ENCODE measurements at regions not wholly inside any gene's neighbourhood (a gene's known extent, or its start where the extent isn't known, plus 50 kb on each side); places are given as distances from the start of the nearest gene placed in this dataset.

GRCh38 chr14:86086962-86087361, 557.0 kb downstream of the FLRT2 start:
- 13% methylated on average over 1 of the region's 1 CpG for WGBS (ENCODE audit: insufficient coverage, insufficient replicate concordance, low lambda C conversion rate, missing lambda C conversion rate)
- no peak for FAIRE-seq
- TF ChIP-seq E4F1 (IDR thresholded peaks at IDR 0.05; ENCODE audit: borderline replicate concordance, partially characterized antibody) (no peak), RAD21 (IDR thresholded peaks at IDR 0.05; ENCODE audit: insufficient read depth, low read depth, low read length) (no peak), IKZF1 (conservative IDR thresholded peaks at IDR 0.05) (no peak), BCL3 (IDR thresholded peaks at IDR 0.05; ENCODE audit: borderline replicate concordance, insufficient read depth, low read depth, low read length, poor library complexity, severe bottlenecking) (no peak), SREBF1 (IDR thresholded peaks at IDR 0.05; ENCODE audit: low read length) (no peak), NKRF (conservative IDR thresholded peaks at IDR 0.05) (no peak), NRF1 (conservative IDR thresholded peaks at IDR 0.05; ENCODE audit: low read depth, low read length) (no peak), WRNIP1 (IDR thresholded peaks at IDR 0.05; ENCODE audit: borderline replicate concordance, low read depth, low read length) (no peak), IRF4 (IDR thresholded peaks at IDR 0.05; ENCODE audit: low read depth, low read length) (no peak), PAX5 (IDR thresholded peaks at IDR 0.05; ENCODE audit: borderline replicate concordance, low read depth, low read length) (no peak), MYB (IDR thresholded peaks at IDR 0.05; ENCODE audit: borderline replicate concordance, low read depth, low read length) (no peak), RELB (IDR thresholded peaks at IDR 0.05; ENCODE audit: low read depth) (no peak), NBN (IDR thresholded peaks at IDR 0.05) (no peak), ZNF384 (IDR thresholded peaks at IDR 0.05; ENCODE audit: borderline replicate concordance, low read depth, low read length) (no peak), ETV6 (conservative IDR thresholded peaks at IDR 0.05 in 1 of 2, IDR thresholded peaks at IDR 0.05 in 1 of 2; ENCODE audit: borderline replicate concordance in 1 of 2, low read depth in 1 of 2) (no peak)
- ChIA-PET CTCF (no interaction called here), RAD21 (ENCODE audit: unreplicated experiment) (no interaction called here), SMC1A (ENCODE audit: uncharacterized antibody, unreplicated experiment) (no interaction called here), POLR2A (no interaction called here)
- H3K4me1 ChIP-seq (ENCODE audit: control insufficient read depth, insufficient read depth, low read length): no peaks in the 10 kb centered on the region
- no peaks in the 10 kb centered on the region for H3K27me3 ChIP-seq (replicated peaks in 1 of 2; ENCODE audit: control insufficient read depth in 2 of 2, insufficient read depth in 2 of 2, low read length in 1 of 2)
- H3K79me2 ChIP-seq (ENCODE audit: control insufficient read depth, insufficient read depth, low read length): no peaks in the 10 kb centered on the region
- no peaks in the 10 kb centered on the region for H4K20me1 ChIP-seq (ENCODE audit: control insufficient read depth, insufficient read depth)
- in situ Hi-C loops (cut with MboI) (no loop called here), intact Hi-C loops (cut with micrococcal nuclease; ENCODE audit: unreplicated experiment) (no loop called here)
- no peak overlapping the region for H2AFZ ChIP-seq (ENCODE audit: control insufficient read depth, low read depth, low read length)
- no peak overlapping the region for H3K4me2 ChIP-seq (ENCODE audit: control insufficient read depth, insufficient read depth)
- H3K36me3 ChIP-seq (ENCODE audit: control insufficient read depth in 2 of 2, insufficient read depth in 2 of 2, low read length in 1 of 2): no peaks in the 10 kb centered on the region
- no peak overlapping the region for H3K27ac ChIP-seq (ENCODE audit: control insufficient read depth, insufficient read depth)
- no TSS peak for BruUV-seq (replicated peaks)
- no peak overlapping the region for H3K4me3 ChIP-seq
- no peak for DNase-seq (ENCODE audit: low read depth, low spot score)
- no peak for ATAC-seq
- no peaks in the 10 kb centered on the region; the same call in 2 of the 3 replicates for H3K9me3 ChIP-seq (replicated peaks; ENCODE audit: control insufficient read depth, insufficient read depth, low read length)
- no peak overlapping the region for H3K9ac ChIP-seq (ENCODE audit: control insufficient read depth, insufficient read depth, low read length)
